Uterus (tissue), 2 donors: ENCODE measurements at regions not wholly inside any gene's neighbourhood (a gene's known extent, or its start where the extent isn't known, plus 50 kb on each side); places are given as distances from the start of the nearest gene placed in this dataset.
"Not testable (repeated sequence)": the region's sequence is repeated elsewhere in the genome, so short reads cannot be mapped to it uniquely, and the experiment has no call there.

Source experiments
- POLR2A ChIP-seq, 2 donors: fragments of 450-650 bp; IDR thresholded peaks; one replicate each; pipeline ENCODE4 v1.6.1; 2016; ENCODE audit warnings: antibody characterized with exemption in 2 of 2, mild to moderate bottlenecking in 1 of 2, moderate library complexity in 1 of 2
- TF ChIP-seq, protein P1 (sequence below), 4 experiments: fragments of 200-600 bp in 2 of 4; fragments of 450-650 bp in 2 of 4; sonication (generic) in 2 of 4; IDR thresholded peaks; one replicate each; pipeline ENCODE4 v1.5.1; 2016 to 2019; ENCODE audit warnings: antibody characterized with exemption in 4 of 4, mild to moderate bottlenecking in 2 of 4, moderate library complexity in 1 of 4

DNA sequence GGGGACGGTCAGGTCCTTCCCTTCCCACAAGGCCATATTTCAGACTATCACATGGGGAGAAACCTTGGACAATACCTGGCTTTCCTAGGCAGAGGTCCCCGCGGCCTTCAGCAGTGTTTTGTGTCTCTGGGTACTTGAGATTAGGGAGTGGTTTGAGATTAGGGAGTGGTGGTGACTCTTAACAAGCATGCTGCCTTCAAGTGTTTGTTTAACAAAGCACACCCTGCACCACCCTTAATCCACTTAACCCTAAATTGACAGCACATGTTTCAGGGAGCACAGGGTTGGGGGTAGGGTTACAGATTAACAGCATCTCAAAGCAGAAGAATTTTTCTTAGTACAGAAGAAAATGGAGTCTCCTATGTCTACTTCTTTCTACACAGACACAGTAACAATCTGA is 1152.2 kb upstream of the SLC39A10 start:
- TF ChIP-seq, protein P1, sequence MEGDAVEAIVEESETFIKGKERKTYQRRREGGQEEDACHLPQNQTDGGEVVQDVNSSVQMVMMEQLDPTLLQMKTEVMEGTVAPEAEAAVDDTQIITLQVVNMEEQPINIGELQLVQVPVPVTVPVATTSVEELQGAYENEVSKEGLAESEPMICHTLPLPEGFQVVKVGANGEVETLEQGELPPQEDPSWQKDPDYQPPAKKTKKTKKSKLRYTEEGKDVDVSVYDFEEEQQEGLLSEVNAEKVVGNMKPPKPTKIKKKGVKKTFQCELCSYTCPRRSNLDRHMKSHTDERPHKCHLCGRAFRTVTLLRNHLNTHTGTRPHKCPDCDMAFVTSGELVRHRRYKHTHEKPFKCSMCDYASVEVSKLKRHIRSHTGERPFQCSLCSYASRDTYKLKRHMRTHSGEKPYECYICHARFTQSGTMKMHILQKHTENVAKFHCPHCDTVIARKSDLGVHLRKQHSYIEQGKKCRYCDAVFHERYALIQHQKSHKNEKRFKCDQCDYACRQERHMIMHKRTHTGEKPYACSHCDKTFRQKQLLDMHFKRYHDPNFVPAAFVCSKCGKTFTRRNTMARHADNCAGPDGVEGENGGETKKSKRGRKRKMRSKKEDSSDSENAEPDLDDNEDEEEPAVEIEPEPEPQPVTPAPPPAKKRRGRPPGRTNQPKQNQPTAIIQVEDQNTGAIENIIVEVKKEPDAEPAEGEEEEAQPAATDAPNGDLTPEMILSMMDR (IDR thresholded peaks at IDR 0.05), result not testable (repeated sequence)
- TF ChIP-seq POLR2A (IDR thresholded peaks at IDR 0.05), result not testable (repeated sequence)
